Activated naive CD8-positive, alpha-beta T cell treated with anti-CD3 and anti-CD28 coated beads, Interleukin-2, amount 10 ng/mL, durations not matched to agents 7 days and 5 days (primary cell): ENCODE measurements at regions not wholly inside any gene's neighbourhood (a gene's known extent, or its start where the extent isn't known, plus 50 kb on each side); places are given as distances from the start of the nearest gene placed in this dataset.

Experiments
- ATAC-seq: fragments of 150-1000 bp; cut with Tn5 transposase; one replicate; pipeline ENCODE4 v1.10.0; 2021; ENCODE audit warnings: low read depth, moderate library complexity
- POLR2A ChIA-PET: fragments of 350-600 bp; sonication (Branson Sonifier 250); formaldehyde crosslinking; loops from one replicate; lab custom pipeline; 2021; ENCODE audit warnings: antibody characterized with exemption; lab: Charles Lee
- DNase-seq: peaks from one replicate; pipeline ENCODE4 v3.0.0; 2021
- H3K27ac Mint-ChIP-seq: one replicate; pipeline ENCODE4 v1.8.0; 2022; ENCODE audit warnings: mild to moderate bottlenecking, mixed read lengths
- H3K27me3 Mint-ChIP-seq: one replicate; pipeline ENCODE4 v1.8.0; 2022; ENCODE audit warnings: mild to moderate bottlenecking, moderate library complexity, mixed read lengths
- H3K36me3 Mint-ChIP-seq: one replicate; pipeline ENCODE4 v1.8.0; 2021; ENCODE audit warnings: mild to moderate bottlenecking, mixed read lengths
- H3K4me1 Mint-ChIP-seq: one replicate; pipeline ENCODE4 v1.8.0; 2021; ENCODE audit warnings: mixed read lengths
- H3K4me3 Mint-ChIP-seq: one replicate; pipeline ENCODE4 v1.8.0; 2022; ENCODE audit warnings: mild to moderate bottlenecking, moderate library complexity, mixed read lengths
- H3K9me3 Mint-ChIP-seq: one replicate; pipeline ENCODE4 v1.8.0; 2021; ENCODE audit warnings: mixed read lengths

- H3K9me3 Mint-ChIP-seq, result no peaks in the 10 kb centered on the region
- ATAC-seq, result no peak
- H3K4me3 Mint-ChIP-seq, result no peak overlapping the region
- no peaks in the 10 kb centered on the region for H3K36me3 Mint-ChIP-seq
- no peaks in the 10 kb centered on the region for H3K27me3 Mint-ChIP-seq
- H3K27ac Mint-ChIP-seq, result no peak overlapping the region
- H3K4me1 Mint-ChIP-seq, result no peaks in the 10 kb centered on the region
- POLR2A ChIA-PET, result no interaction called here
- no peak for DNase-seq
Measured at GRCh38 chr3:6526861-6527260, 334.1 kb upstream of the GRM7 start.

DNA sequence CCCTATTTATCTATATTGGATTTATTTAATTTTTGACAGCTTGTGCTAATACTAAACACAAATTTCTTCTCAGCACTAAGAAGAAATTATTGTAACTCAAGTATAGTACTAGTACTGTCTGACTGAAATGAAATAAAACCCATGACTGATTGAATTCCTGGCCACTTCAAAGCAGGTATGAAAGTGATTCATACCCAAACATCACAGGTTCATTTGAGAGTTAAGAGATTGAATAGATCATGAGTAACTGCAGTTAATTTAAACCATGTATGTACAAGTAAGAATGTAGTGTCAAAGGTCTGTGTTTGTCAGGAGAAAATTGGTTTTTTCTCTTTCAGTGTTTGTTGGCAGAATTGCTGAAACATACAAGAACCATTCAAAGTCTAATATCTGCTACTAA is 332.0 kb upstream of the GRM7 start:
- Mint-ChIP-seq H3K4me3 (no peak overlapping the region), H3K36me3 (no peaks in the 10 kb centered on the region), H3K4me1 (no peaks in the 10 kb centered on the region), H3K9me3 (no peaks in the 10 kb centered on the region), H3K27me3 (no peaks in the 10 kb centered on the region), H3K27ac (no peak overlapping the region)
- POLR2A ChIA-PET, result no interaction called here
- DNase-seq (no peak), ATAC-seq (no peak)

GRCh38 chr3:6531153-6531552 is 329.8 kb upstream of the GRM7 start:
- no peak for DNase-seq
- Mint-ChIP-seq H3K27ac (no peak overlapping the region), H3K36me3 (peaks cover 2% of the 10 kb centered on the region), H3K27me3 (no peaks in the 10 kb centered on the region), H3K4me1 (no peaks in the 10 kb centered on the region), H3K9me3 (peaks cover 10% of the 10 kb centered on the region), H3K4me3 (no peak overlapping the region)
- ATAC-seq, result no peak
- POLR2A ChIA-PET, result no interaction called here

- DNase-seq, result no peak
- POLR2A ChIA-PET, result no interaction called here
- Mint-ChIP-seq H3K4me1 (no peaks in the 10 kb centered on the region), H3K9me3 (peaks cover 13% of the 10 kb centered on the region), H3K4me3 (no peak overlapping the region), H3K27me3 (no peaks in the 10 kb centered on the region), H3K36me3 (peaks cover 2% of the 10 kb centered on the region), H3K27ac (no peak overlapping the region)
- no peak for ATAC-seq
Measured at GRCh38 chr3:6532101-6532500, 328.8 kb upstream of the GRM7 start.

- Mint-ChIP-seq H3K4me1 (no peaks in the 10 kb centered on the region), H3K4me3 (no peak overlapping the region), H3K36me3 (peaks cover 1% of the 10 kb centered on the region)
Measured at GRCh38 chr3:6540981-6541380, 319.9 kb upstream of the GRM7 start.

DNA sequence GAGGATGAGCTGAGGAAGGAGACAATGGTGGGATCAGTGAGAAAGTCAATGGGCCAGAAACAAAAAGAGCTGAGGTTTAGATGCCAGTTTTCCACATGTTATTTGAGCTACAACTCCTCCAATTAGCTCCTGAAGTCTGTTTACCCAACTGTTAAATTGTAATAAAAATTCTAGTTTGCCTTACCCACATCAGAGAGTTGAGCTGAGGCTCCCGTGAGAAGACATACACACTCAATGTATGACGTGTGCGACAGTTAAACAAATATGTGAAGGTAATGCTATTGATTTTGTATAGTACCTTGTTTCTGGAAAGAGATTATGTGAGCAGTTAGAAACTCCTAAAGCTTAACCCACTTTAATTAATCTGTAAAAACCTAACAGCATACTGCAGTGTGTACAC is 318.1 kb upstream of the GRM7 start:
- H3K36me3 Mint-ChIP-seq, result peaks cover 1% of the 10 kb centered on the region
- ATAC-seq (no peak), DNase-seq (no peak)
- POLR2A ChIA-PET, result no interaction called here
- H3K9me3 Mint-ChIP-seq, result peaks cover 15% of the 10 kb centered on the region
- no peaks in the 10 kb centered on the region for H3K27me3 Mint-ChIP-seq
- H3K4me1 Mint-ChIP-seq, result no peaks in the 10 kb centered on the region
- H3K4me3 Mint-ChIP-seq, result no peak overlapping the region
- H3K27ac Mint-ChIP-seq, result no peak overlapping the region

More at GRCh38 chr3:6540981-6541380, 319.9 kb upstream of the GRM7 start:
- Mint-ChIP-seq H3K27ac (no peak overlapping the region), H3K9me3 (peaks cover 18% of the 10 kb centered on the region), H3K27me3 (no peaks in the 10 kb centered on the region)
- POLR2A ChIA-PET, result no interaction called here
- DNase-seq, result no peak
- no peak for ATAC-seq

DNA sequence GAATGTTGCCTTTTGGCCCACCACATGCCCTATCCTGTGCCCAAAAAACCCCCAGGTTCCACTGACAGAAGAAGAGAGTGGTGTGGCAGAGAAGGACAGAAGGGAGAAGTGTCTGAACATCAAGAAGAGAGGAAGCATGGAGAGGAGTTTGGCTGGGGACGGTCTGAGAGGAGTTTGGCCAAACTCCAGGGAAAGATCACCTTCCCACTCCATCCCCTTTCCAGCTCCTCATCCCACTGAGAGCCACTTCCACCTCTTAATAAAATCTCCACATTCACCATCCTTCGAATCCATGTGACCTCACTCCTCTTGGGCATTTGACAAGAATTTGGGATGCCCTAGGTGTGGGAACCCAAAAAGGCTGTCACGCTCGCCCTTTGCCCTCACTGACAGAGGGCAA is 311.6 kb upstream of the GRM7 start:
- Mint-ChIP-seq H3K27me3 (no peaks in the 10 kb centered on the region), H3K27ac (no peak overlapping the region), H3K4me1 (no peaks in the 10 kb centered on the region), H3K9me3 (peaks cover 3% of the 10 kb centered on the region), H3K36me3 (no peaks in the 10 kb centered on the region), H3K4me3 (no peak overlapping the region)
- POLR2A ChIA-PET, result no interaction called here
- DNase-seq (no peak), ATAC-seq (no peak)

GRCh38 chr3:6551165-6551564 is 309.8 kb upstream of the GRM7 start:
- Mint-ChIP-seq H3K36me3 (no peaks in the 10 kb centered on the region), H3K4me1 (no peaks in the 10 kb centered on the region), H3K4me3 (no peak overlapping the region), H3K9me3 (no peaks in the 10 kb centered on the region), H3K27me3 (no peaks in the 10 kb centered on the region), H3K27ac (no peak overlapping the region)
- POLR2A ChIA-PET, result no interaction called here
- ATAC-seq (no peak), DNase-seq (no peak)

DNA sequence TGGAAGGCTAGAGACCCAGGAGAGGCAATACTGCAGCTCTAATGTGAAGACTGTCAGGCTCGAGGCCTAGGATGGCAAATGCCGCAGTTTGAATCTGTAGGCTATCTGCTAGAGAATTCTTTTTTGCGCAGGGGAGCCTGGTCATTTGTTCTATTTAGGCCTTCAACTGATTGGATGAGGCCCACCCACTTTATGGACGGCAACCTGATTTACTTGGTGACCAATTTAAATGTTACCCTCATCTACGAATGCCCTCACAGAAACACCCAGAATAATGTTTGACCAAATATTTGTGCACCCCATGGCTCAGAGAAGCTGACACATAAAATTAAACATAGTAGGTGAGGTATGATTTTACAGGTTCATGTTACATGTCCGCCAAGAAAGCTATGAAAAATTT is 300.7 kb upstream of the GRM7 start:
- H3K4me1 Mint-ChIP-seq, result no peaks in the 10 kb centered on the region

DNA sequence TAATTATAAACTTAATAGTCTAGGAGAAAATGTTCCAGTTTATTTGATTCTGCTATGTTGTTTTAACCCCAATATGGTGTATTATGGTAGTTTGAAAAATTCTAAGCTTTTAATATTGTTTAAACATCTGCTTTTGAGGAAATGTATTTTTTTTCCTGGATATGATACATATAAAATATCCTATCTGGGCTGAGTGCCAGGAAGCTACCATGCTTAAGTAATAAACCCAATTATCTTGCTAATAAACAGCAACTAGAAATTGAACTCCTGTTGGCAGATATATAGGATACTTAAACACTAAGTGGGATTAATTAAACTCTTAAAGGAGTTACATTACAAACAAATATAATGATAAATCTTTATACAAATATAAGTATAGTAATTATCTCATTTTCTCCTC is 293.7 kb upstream of the GRM7 start:
- ATAC-seq, result no peak
- Mint-ChIP-seq H3K4me1 (no peaks in the 10 kb centered on the region), H3K4me3 (no peak overlapping the region), H3K27ac (no peak overlapping the region), H3K36me3 (no peaks in the 10 kb centered on the region), H3K27me3 (no peaks in the 10 kb centered on the region), H3K9me3 (peaks cover 6% of the 10 kb centered on the region)
- POLR2A ChIA-PET, result no interaction called here
- no peak for DNase-seq

More for the DNA sequence above, 300.7 kb upstream of the GRM7 start:
- POLR2A ChIA-PET, result no interaction called here
- Mint-ChIP-seq H3K36me3 (no peaks in the 10 kb centered on the region), H3K27me3 (no peaks in the 10 kb centered on the region), H3K9me3 (peaks cover 3% of the 10 kb centered on the region), H3K4me3 (no peak overlapping the region), H3K27ac (no peak overlapping the region)
- DNase-seq (no peak), ATAC-seq (no peak)

DNA sequence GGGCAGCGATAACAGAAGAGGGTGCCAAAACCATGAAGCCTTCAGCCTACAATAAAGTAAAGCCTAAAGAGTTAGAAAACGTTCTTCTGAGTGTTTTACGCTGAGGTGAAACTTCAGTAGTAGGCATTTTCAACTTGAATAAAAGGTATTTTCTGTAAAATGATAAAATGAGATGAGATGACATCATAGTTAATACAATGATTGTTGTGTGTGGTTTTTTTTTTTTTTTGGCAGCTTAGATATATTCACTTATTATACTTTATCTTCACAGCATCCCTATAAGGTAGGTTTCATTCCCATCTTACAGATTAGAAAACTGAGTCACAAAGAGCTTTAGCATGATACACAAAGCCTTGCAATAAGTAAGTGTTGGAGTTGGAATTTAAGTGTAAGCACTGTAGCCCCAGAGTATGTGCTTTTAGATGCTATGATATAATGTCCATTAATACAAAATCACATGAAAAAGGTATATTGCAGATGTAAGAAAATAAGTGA is 291.9 kb upstream of the GRM7 start:
- no peak overlapping the region for H3K27ac Mint-ChIP-seq
- ATAC-seq (no peak), DNase-seq (no peak)
- no peaks in the 10 kb centered on the region for H3K36me3 Mint-ChIP-seq
- peaks cover 2% of the 10 kb centered on the region for H3K9me3 Mint-ChIP-seq
- no peaks in the 10 kb centered on the region for H3K27me3 Mint-ChIP-seq
- no peak overlapping the region for H3K4me3 Mint-ChIP-seq
- no peaks in the 10 kb centered on the region for H3K4me1 Mint-ChIP-seq
- POLR2A ChIA-PET, result no interaction called here

DNA sequence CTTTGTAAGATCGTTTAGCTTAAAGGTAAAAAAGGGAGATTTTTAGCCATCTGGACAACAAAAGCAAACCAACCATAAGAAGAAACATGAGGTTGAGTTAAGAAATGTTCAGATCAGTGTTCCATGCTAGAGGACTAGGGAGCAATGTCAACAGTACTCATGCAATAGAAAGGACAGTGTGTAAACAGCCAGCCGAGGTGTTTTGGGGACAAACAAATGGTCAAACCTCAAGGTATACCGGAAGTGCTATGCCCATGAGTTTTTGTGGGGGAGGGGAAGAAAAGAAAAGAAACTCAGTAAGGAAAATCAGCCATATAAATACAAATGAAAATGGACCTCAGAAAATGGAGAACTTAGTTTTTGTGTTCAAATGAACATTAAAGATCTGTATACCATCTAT is 289.5 kb upstream of the GRM7 start:
- no peaks in the 10 kb centered on the region for H3K36me3 Mint-ChIP-seq
- H3K27ac Mint-ChIP-seq, result no peak overlapping the region
- H3K9me3 Mint-ChIP-seq, result peaks cover 2% of the 10 kb centered on the region
- no peak overlapping the region for H3K4me3 Mint-ChIP-seq
- POLR2A ChIA-PET, result no interaction called here
- ATAC-seq (no peak), DNase-seq (no peak)
- H3K27me3 Mint-ChIP-seq, result no peaks in the 10 kb centered on the region
- no peaks in the 10 kb centered on the region for H3K4me1 Mint-ChIP-seq

DNA sequence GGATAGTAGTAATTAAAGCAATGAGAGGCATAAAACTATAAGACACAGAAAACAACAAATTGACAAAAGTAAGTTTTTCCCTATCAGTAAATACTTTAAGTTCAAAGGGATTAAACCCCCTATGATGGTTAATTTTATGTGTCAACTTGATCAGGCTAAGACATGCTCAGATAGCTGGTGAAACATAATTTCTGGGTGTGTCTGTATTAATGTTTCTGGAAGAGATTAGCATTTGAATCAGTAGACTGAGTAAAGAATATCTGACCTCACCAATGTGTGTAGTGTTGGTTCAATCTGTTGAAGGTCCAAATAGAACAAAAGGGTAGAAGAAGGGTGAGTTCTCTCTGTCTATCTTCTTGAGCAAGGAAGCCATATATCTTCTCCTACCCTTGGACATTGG is 283.3 kb upstream of the GRM7 start:
- Mint-ChIP-seq H3K27me3 (no peaks in the 10 kb centered on the region), H3K36me3 (no peaks in the 10 kb centered on the region), H3K27ac (no peak overlapping the region), H3K9me3 (no peaks in the 10 kb centered on the region), H3K4me1 (no peaks in the 10 kb centered on the region), H3K4me3 (no peak overlapping the region)
- POLR2A ChIA-PET, result no interaction called here
- no peak for ATAC-seq
- DNase-seq, result no peak

- DNase-seq (no peak), ATAC-seq (no peak)
- no peaks in the 10 kb centered on the region for H3K27me3 Mint-ChIP-seq
- no peaks in the 10 kb centered on the region for H3K36me3 Mint-ChIP-seq
- peaks cover 2% of the 10 kb centered on the region for H3K9me3 Mint-ChIP-seq
- H3K27ac Mint-ChIP-seq, result no peak overlapping the region
- H3K4me1 Mint-ChIP-seq, result no peaks in the 10 kb centered on the region
- POLR2A ChIA-PET, result no interaction called here
- H3K4me3 Mint-ChIP-seq, result no peak overlapping the region
Measured at GRCh38 chr3:6578526-6578925, 282.4 kb upstream of the GRM7 start.

GRCh38 chr3:6580808-6581207 is 280.1 kb upstream of the GRM7 start:
- ATAC-seq (no peak), DNase-seq (no peak)
- Mint-ChIP-seq H3K9me3 (peaks cover 3% of the 10 kb centered on the region), H3K4me1 (no peaks in the 10 kb centered on the region), H3K27ac (no peak overlapping the region), H3K27me3 (no peaks in the 10 kb centered on the region), H3K4me3 (no peak overlapping the region), H3K36me3 (no peaks in the 10 kb centered on the region)
- POLR2A ChIA-PET, result no interaction called here
